HEK293 (cell line): ENCODE measurements at regions not wholly inside any gene's neighbourhood (a gene's known extent, or its start where the extent isn't known, plus 50 kb on each side); places are given as distances from the start of the nearest gene placed in this dataset.

Experiments
- ATF2 ChIP-seq: fragments of 450-650 bp; formaldehyde crosslinking; IDR thresholded peaks from 2 replicates; pipeline ENCODE4 v1.5.1; 2016; ENCODE audit warnings: missing biosample characterization, missing genetic modification characterization, low read depth
- HOXC10 ChIP-seq: sonication (generic); formaldehyde crosslinking; IDR thresholded peaks from 2 replicates; pipeline ENCODE4 v1.8.1; 2023; ENCODE audit warnings: mild to moderate bottlenecking, missing genetic modification reagents
- MYNN ChIP-seq: fragments of 450-650 bp; formaldehyde crosslinking; IDR thresholded peaks from 2 replicates; pipeline ENCODE4 v1.5.1; 2016; ENCODE audit warnings: missing biosample characterization, missing genetic modification characterization, borderline replicate concordance
- REST ChIP-seq: fragments of 450-650 bp; formaldehyde crosslinking; IDR thresholded peaks from 2 replicates; pipeline ENCODE4 v1.5.1; 2016; ENCODE audit warnings: missing biosample characterization, missing genetic modification characterization
- SALL2 ChIP-seq: fragments of 450-650 bp; formaldehyde crosslinking; IDR thresholded peaks from 2 replicates; pipeline ENCODE4 v1.5.0; 2017; ENCODE audit warnings: missing biosample characterization, mild to moderate bottlenecking, missing genetic modification characterization, borderline replicate concordance
- ZNF473 ChIP-seq: fragments of 450-650 bp; formaldehyde crosslinking; IDR thresholded peaks from 2 replicates; pipeline ENCODE4 v1.5.1; 2017; ENCODE audit warnings: missing biosample characterization, missing genetic modification characterization
- ZNF510 ChIP-seq: fragments of 450-650 bp; formaldehyde crosslinking; IDR thresholded peaks from 2 replicates; pipeline ENCODE4 v1.5.1; 2018; ENCODE audit warnings: mild to moderate bottlenecking, missing genetic modification characterization, missing biosample characterization; ENCODE audit not compliant: insufficient replicate concordance
- TF ChIP-seq, protein P1 (sequence below): fragments of 450-650 bp; formaldehyde crosslinking; IDR thresholded peaks from 2 replicates; pipeline ENCODE4 v1.5.1; 2016; ENCODE audit warnings: missing biosample characterization, missing genetic modification characterization
- TF ChIP-seq, protein P2 (sequence below): fragments of 450-650 bp; formaldehyde crosslinking; optimal IDR thresholded peaks from 2 replicates; pipeline ENCODE3; 2016; ENCODE audit warnings: missing biosample characterization, mild to moderate bottlenecking, missing genetic modification characterization

DNA sequence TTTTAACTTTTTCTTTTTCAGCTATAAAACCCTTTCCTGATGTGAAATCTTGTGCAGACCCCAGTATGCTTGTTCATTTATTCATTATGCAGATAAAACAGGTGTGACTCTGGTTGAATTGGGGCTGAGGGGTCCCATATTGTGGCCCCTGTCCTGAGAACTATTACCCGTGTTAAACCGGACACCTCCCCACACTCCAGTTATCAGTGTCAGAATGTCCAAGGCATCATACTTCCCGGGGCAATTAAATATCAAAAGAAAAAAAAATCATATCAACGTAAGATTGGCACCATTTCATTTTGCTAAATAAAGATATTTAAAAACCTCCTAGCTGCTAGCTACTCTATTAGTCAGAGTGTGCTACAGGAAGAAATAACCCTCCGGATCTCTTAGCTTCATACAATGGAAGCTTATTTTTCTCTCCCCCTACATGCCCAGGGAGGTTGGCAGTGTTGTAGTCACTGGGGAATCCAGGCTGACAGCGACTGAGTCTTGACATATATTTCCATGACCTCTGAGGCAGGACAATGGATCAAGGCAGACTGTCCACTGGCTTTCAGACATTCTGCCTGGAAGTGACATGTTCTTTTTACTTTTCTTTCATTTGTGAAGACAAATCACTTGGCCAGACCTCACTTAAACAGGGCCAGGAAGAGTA lies 170.0 kb downstream of the SEC61B start:
- TF ChIP-seq ZNF510: no peak
- no peak for TF ChIP-seq MYNN (tag by site-specific recombination)
- TF ChIP-seq, protein P1, sequence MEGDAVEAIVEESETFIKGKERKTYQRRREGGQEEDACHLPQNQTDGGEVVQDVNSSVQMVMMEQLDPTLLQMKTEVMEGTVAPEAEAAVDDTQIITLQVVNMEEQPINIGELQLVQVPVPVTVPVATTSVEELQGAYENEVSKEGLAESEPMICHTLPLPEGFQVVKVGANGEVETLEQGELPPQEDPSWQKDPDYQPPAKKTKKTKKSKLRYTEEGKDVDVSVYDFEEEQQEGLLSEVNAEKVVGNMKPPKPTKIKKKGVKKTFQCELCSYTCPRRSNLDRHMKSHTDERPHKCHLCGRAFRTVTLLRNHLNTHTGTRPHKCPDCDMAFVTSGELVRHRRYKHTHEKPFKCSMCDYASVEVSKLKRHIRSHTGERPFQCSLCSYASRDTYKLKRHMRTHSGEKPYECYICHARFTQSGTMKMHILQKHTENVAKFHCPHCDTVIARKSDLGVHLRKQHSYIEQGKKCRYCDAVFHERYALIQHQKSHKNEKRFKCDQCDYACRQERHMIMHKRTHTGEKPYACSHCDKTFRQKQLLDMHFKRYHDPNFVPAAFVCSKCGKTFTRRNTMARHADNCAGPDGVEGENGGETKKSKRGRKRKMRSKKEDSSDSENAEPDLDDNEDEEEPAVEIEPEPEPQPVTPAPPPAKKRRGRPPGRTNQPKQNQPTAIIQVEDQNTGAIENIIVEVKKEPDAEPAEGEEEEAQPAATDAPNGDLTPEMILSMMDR: no peak
- no peak for TF ChIP-seq ATF2
- no peak for TF ChIP-seq SALL2 (tag by site-specific recombination)
- TF ChIP-seq ZNF473 (tag by site-specific recombination): no peak
- TF ChIP-seq, protein P2, sequence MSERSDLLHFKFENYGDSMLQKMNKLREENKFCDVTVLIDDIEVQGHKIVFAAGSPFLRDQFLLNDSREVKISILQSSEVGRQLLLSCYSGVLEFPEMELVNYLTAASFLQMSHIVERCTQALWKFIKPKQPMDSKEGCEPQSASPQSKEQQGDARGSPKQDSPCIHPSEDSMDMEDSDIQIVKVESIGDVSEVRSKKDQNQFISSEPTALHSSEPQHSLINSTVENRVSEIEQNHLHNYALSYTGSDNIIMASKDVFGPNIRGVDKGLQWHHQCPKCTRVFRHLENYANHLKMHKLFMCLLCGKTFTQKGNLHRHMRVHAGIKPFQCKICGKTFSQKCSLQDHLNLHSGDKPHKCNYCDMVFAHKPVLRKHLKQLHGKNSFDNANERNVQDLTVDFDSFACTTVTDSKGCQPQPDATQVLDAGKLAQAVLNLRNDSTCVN (tag by site-specific recombination): no peak
- no peak for TF ChIP-seq HOXC10 (CRISPR knock-in tag)
- no peak for TF ChIP-seq REST (tag by site-specific recombination)
